LNCaP clone FGC (cell line): ENCODE measurements at regions not wholly inside any gene's neighbourhood (a gene's known extent, or its start where the extent isn't known, plus 50 kb on each side); places are given as distances from the start of the nearest gene placed in this dataset.

Experiments used
- DNase-seq: peaks from one replicate; pipeline ENCODE4 v3.0.0-alpha.2; 2011; ENCODE audit warnings: low read depth
- H3K4me3 ChIP-seq: 2 replicates; pipeline ENCODE4 v1.5.1; 2011; ENCODE audit warnings: mild to moderate bottlenecking, low read depth, low read length, control low read depth
- TF ChIP-seq, protein P1 (sequence below): IDR thresholded peaks from 2 replicates; pipeline ENCODE4 v1.5.1; 2012; ENCODE audit warnings: mild to moderate bottlenecking; ENCODE audit not compliant: control insufficient read depth, insufficient read depth; ENCODE audit errors: extremely low read depth

- no peak for DNase-seq
- TF ChIP-seq, protein P1, sequence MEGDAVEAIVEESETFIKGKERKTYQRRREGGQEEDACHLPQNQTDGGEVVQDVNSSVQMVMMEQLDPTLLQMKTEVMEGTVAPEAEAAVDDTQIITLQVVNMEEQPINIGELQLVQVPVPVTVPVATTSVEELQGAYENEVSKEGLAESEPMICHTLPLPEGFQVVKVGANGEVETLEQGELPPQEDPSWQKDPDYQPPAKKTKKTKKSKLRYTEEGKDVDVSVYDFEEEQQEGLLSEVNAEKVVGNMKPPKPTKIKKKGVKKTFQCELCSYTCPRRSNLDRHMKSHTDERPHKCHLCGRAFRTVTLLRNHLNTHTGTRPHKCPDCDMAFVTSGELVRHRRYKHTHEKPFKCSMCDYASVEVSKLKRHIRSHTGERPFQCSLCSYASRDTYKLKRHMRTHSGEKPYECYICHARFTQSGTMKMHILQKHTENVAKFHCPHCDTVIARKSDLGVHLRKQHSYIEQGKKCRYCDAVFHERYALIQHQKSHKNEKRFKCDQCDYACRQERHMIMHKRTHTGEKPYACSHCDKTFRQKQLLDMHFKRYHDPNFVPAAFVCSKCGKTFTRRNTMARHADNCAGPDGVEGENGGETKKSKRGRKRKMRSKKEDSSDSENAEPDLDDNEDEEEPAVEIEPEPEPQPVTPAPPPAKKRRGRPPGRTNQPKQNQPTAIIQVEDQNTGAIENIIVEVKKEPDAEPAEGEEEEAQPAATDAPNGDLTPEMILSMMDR = no peak
- no peak overlapping the region for H3K4me3 ChIP-seq
These were observed 147.4 kb upstream of the TBX20 start for GRCh38 chr7:35401217-35401879.

GRCh38 chr7:35399840-35400239, 145.9 kb upstream of the TBX20 start:
- no peak overlapping the region for H3K4me3 ChIP-seq
- DNase-seq = no peak
- TF ChIP-seq, protein P1 = no peak

DNA sequence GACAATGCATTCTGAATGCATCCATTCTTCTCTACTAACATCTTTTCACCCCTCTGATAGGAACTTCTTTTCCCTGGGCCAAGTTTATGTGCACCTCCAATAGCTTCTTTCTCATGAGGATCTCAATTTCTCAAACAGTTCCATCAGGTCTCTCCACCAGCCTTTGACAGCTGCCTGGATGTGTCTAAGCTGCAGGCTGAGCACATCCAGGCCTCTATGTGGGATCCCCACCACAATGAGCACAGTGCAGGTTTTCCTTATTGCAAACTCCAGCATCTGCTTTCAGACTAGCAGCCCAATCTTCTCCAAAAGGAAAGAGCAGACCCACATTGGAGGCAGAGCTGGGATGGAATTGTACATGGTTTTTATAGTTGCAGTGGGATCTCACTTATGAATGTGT, 145.3 kb upstream of the TBX20 start:
- no peak overlapping the region for H3K4me3 ChIP-seq
- DNase-seq = no peak
- TF ChIP-seq, protein P1 = no peak

DNA sequence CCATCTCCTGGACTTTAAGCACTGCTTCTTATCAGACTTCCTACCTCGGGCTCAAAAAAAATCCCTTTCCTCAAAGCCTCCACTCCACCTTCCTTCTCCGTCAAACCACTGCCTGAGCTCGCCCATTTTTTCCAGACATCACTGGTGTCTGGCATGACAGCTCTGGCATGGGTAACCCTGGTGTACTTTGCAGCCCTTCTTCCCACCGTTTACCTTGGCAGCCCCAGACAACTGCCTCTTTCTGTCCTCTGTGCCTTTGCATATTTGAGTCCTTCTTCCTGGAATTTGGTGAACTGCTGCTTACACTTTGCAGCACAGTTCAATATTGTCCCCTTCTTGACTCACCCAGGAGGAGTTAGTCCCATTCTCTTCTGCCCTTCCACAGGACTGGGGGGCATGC, 144.6 kb upstream of the TBX20 start:
- TF ChIP-seq, protein P1 = no peak
- DNase-seq = no peak
- H3K4me3 ChIP-seq = no peak overlapping the region

- no peak overlapping the region for H3K4me3 ChIP-seq
- TF ChIP-seq, protein P1 = no peak
- DNase-seq = no peak
These were observed 136.2 kb upstream of the TBX20 start for GRCh38 chr7:35390146-35390545.

DNA sequence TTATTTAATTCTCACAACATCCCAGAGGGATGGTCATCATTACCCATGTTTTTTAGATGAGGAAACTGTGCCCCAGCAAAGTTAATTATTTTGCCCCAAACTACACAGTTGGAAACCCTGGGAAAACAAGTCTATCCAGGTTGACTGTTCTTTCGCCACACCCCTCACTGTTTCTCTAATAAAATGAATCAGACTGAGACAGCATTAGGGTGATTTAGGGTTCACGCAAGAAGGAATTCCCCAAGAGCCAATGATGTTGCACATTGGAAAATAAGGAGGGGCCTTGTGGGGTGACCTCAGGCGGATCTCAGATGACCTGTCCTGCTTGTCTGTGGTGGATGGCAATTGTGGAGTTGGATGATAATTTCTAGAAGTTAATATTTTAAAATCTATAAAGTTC, 135.7 kb upstream of the TBX20 start:
- no peak for DNase-seq
- TF ChIP-seq, protein P1 = no peak
- H3K4me3 ChIP-seq = no peak overlapping the region

DNA sequence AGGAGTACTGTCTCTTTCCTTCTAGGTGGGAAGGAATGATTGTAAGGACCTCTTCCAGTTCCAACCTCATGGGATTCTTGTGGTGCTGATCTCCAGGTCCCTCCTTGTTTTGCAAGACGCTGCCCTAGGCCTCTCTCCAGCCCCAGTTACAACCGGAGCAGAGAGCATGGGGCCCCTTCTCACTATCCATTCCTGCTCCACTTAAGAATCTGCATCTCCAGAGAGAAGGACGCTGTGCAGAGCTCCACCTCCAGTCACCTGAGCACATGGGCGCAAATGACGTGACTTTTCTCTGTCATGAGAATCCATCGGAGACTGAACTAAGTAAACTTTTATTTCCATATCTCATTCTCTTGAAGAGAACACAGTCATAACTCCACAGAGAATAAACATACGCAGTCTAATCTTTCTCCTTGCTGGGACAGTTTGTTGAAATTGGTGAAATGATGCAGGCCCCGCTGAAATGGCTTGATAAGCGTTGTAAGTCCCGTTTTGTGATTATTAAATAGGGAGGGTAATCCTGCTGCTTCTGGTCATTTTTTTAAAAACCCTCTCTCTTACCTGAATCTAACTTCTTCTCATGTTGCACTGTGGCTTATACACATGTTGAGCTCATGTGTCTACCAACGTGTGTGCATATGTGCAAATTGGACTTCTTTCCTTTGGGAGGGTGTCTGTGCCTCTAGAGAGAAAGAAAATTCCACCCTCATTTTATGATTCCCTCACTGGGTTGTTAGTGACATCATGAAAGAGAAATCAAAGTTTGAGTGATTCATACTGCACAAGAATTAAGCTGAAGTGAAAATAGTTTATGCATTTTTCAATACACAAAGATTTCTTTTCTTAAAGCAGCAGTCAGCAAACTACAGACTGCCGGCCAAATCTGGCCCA, 133.2 kb upstream of the TBX20 start:
- DNase-seq = no peak
- TF ChIP-seq, protein P1 = no peak
- H3K4me3 ChIP-seq = no peak overlapping the region
